GM12864 (cell line): ENCODE measurements at regions not wholly inside any gene's neighbourhood (a gene's known extent, or its start where the extent isn't known, plus 50 kb on each side); places are given as distances from the start of the nearest gene placed in this dataset.

Source experiments
- DNase-seq: peaks from one replicate; pipeline ENCODE4 v3.0.0-alpha.2; 2011; ENCODE audit warnings: low read depth
- H3K4me3 ChIP-seq: 2 replicates; pipeline ENCODE4 v1.5.1; 2011; ENCODE audit warnings: mild to moderate bottlenecking, low read depth, low read length, control low read depth
- CTCF ChIP-seq: IDR thresholded peaks from 2 replicates; pipeline ENCODE4 v1.5.1; 2011; ENCODE audit warnings: low read depth, mild to moderate bottlenecking, moderate library complexity, low read length, control low read depth, inconsistent platforms; ENCODE audit errors: missing control alignments

- TF ChIP-seq CTCF = no peak
- no peak overlapping the region for H3K4me3 ChIP-seq
- DNase-seq = no peak
Measured at GRCh38 chr10:81104494-81104893, 566.8 kb downstream of the SH2D4B start.

- no peak overlapping the region for H3K4me3 ChIP-seq
- no peak for TF ChIP-seq CTCF
- peak; percentile 30 for DNase-seq
Measured at GRCh38 chr10:81108516-81109199, 571.0 kb downstream of the SH2D4B start.

- no peak for DNase-seq
- TF ChIP-seq CTCF = no peak
- H3K4me3 ChIP-seq = no peak overlapping the region
Measured at GRCh38 chr10:81109200-81109752, 571.6 kb downstream of the SH2D4B start.

GRCh38 chr10:81116201-81116600 is 578.5 kb downstream of the SH2D4B start:
- DNase-seq = no peak
- no peak for TF ChIP-seq CTCF

GRCh38 chr10:81116990-81117389 is 579.3 kb downstream of the SH2D4B start:
- TF ChIP-seq CTCF = no peak
- no peak overlapping the region for H3K4me3 ChIP-seq
- no peak for DNase-seq

More at GRCh38 chr10:81116201-81116600, 578.5 kb downstream of the SH2D4B start:
- H3K4me3 ChIP-seq = no peak overlapping the region

GRCh38 chr10:81127931-81128330 is 590.2 kb downstream of the SH2D4B start:
- no peak overlapping the region for H3K4me3 ChIP-seq
- no peak for DNase-seq
- no peak for TF ChIP-seq CTCF

GRCh38 chr10:81130014-81130413 is 592.3 kb downstream of the SH2D4B start:
- no peak for DNase-seq
- H3K4me3 ChIP-seq = no peak overlapping the region
- TF ChIP-seq CTCF = no peak
